GM12878 (cell line): ENCODE measurements at regions not wholly inside any gene's neighbourhood (a gene's known extent, or its start where the extent isn't known, plus 50 kb on each side); places are given as distances from the start of the nearest gene placed in this dataset.
"Not testable (repeated sequence)": the region's sequence is repeated elsewhere in the genome, so short reads cannot be mapped to it uniquely, and the experiment has no call there.

Source experiments
- ATAC-seq: fragments of 200-7000 bp; cut with Tn5 transposase; 3 replicates; pipeline ENCODE4 v1.9.1; 2020; ENCODE audit warnings: mild to moderate bottlenecking, moderate library complexity
- BruUV-seq: library from RNA; stranded (reverse); fragments of 400-500 nt; replicated peaks from 2 replicates; lab custom pipeline; 2021; lab: Mats Ljungman, UMichigan
- CTCF ChIA-PET: fragments of 300-600 bp; sonication (Branson Sonifier 250); formaldehyde crosslinking; extraction: SDS; loops from one replicate; lab custom pipeline; 2021; ENCODE audit warnings: inconsistent platforms; lab: Yijun Ruan, JAX
- POLR2A ChIA-PET: fragments of 350-600 bp; formaldehyde crosslinking; extraction: SDS; loops from one replicate; lab custom pipeline; 2021; ENCODE audit warnings: inconsistent platforms; lab: Charles Lee
- RAD21 ChIA-PET: fragments of 300-600 bp; sonication (Branson Sonifier 250); formaldehyde crosslinking; loops from one replicate; lab custom pipeline; 2023; ENCODE audit warnings: antibody characterized with exemption; ENCODE audit not compliant: unreplicated experiment; lab: Charles Lee
- SMC1A ChIA-PET: fragments of 300-600 bp; sonication (Branson Sonifier 250); formaldehyde crosslinking; loops from one replicate; lab custom pipeline; 2023; ENCODE audit not compliant: unreplicated experiment, uncharacterized antibody; lab: Charles Lee
- DNase-seq: peaks from one replicate; pipeline ENCODE4 v3.0.0-alpha.2; 2011; ENCODE audit warnings: low read depth, low spot score
- FAIRE-seq: peaks from 3 replicates; lab custom pipeline; 2011; peaks lifted over from hg19 to GRCh38; lab: Jason Lieb, UNC
- H2AFZ ChIP-seq: 2 replicates; pipeline ENCODE4 v1.6.0; 2011; ENCODE audit warnings: low read depth, low read length, control low read depth; ENCODE audit not compliant: control insufficient read depth
- H3K27ac ChIP-seq: 2 replicates; pipeline ENCODE4 v1.5.1; 2011; ENCODE audit warnings: control low read depth; ENCODE audit not compliant: control insufficient read depth, insufficient read depth
- H3K27me3 ChIP-seq, 2 experiments: replicated peaks in 1 of 2; 2 replicates each; pipeline versions ENCODE4 v1.6.0 to v1.6.1; 2011; ENCODE audit warnings: low read length in 1 of 2; ENCODE audit not compliant: control insufficient read depth in 2 of 2, insufficient read depth in 2 of 2
- H3K36me3 ChIP-seq, 2 experiments: 2 replicates each; pipeline ENCODE4 v1.5.1; 2011; ENCODE audit warnings: low read length in 1 of 2; ENCODE audit not compliant: control insufficient read depth in 2 of 2, insufficient read depth in 2 of 2
- H3K4me1 ChIP-seq: 2 replicates; pipeline ENCODE4 v1.6.1; 2011; ENCODE audit warnings: mild to moderate bottlenecking, low read length, moderate library complexity, mixed read lengths; ENCODE audit not compliant: control insufficient read depth, insufficient read depth
- H3K4me2 ChIP-seq: 2 replicates; pipeline ENCODE4 v1.6.0; 2011; ENCODE audit warnings: control low read depth; ENCODE audit not compliant: control insufficient read depth, insufficient read depth
- H3K4me3 ChIP-seq: fragments of 200-600 bp; sonication (generic); 2 replicates; pipeline ENCODE4 v1.5.1; 2016
- H3K79me2 ChIP-seq: 2 replicates; pipeline ENCODE4 v1.6.0; 2011; ENCODE audit warnings: low read length; ENCODE audit not compliant: control insufficient read depth, insufficient read depth
- H3K9ac ChIP-seq: 2 replicates; pipeline ENCODE4 v1.8.0; 2011; ENCODE audit warnings: low read length, control low read depth, mixed read lengths; ENCODE audit not compliant: control insufficient read depth, insufficient read depth
- H3K9me3 ChIP-seq: replicated peaks from 3 replicates; pipeline ENCODE4 v1.5.1; 2011; ENCODE audit warnings: mild to moderate bottlenecking, low read length; ENCODE audit not compliant: control insufficient read depth, insufficient read depth
- H4K20me1 ChIP-seq: 2 replicates; pipeline ENCODE4 v1.6.0; 2011; ENCODE audit not compliant: control insufficient read depth, insufficient read depth
- CEBPB ChIP-seq, 2 experiments: fragments of 150-350 bp in 1 of 2; IDR thresholded peaks; 2 replicates each; pipeline ENCODE4 v1.6.1; 2012 to 2014; ENCODE audit warnings: low read depth in 2 of 2, low read length in 2 of 2, borderline replicate concordance in 1 of 2, inconsistent platforms in 1 of 2
- JUND ChIP-seq: IDR thresholded peaks from 2 replicates; pipeline ENCODE4 v1.6.1; 2012; ENCODE audit warnings: low read depth, mild to moderate bottlenecking, low read length, improper control_type of control experiment, moderate library complexity
- SIX5 ChIP-seq: IDR thresholded peaks from 2 replicates; pipeline ENCODE4 v1.6.1; 2011; ENCODE audit warnings: mild to moderate bottlenecking, low read depth, low read length, moderate library complexity; ENCODE audit not compliant: severe bottlenecking
- STAT3 ChIP-seq: IDR thresholded peaks from 2 replicates; pipeline ENCODE4 v1.6.1; 2011; ENCODE audit warnings: low read depth, low read length, improper control_type of control experiment
- WRNIP1 ChIP-seq: IDR thresholded peaks from 2 replicates; pipeline ENCODE4 v1.6.1; 2011; ENCODE audit warnings: low read depth, low read length, improper control_type of control experiment, borderline replicate concordance
- YBX1 ChIP-seq: fragments of 450-650 bp; IDR thresholded peaks from 2 replicates; pipeline ENCODE4 v1.6.1; 2016; ENCODE audit warnings: antibody characterized with exemption
- WGBS: methylation state at CpG from one replicate; pipeline ENCODE4 v1.1.6; 2016; ENCODE audit warnings: low lambda C conversion rate; ENCODE audit not compliant: insufficient replicate concordance, insufficient coverage; ENCODE audit errors: missing lambda C conversion rate; 5-methylcytosine and 5-hydroxymethylcytosine counted together
- in situ Hi-C: fragments of 300-500 bp; cut with MboI; formaldehyde crosslinking; loops from 9 replicates; pipeline ENCODE4 v1.14.3; 2018; ENCODE audit warnings: mixed read lengths
- intact Hi-C: fragments of 100-400 bp; cut with micrococcal nuclease; formaldehyde crosslinking; loops from one replicate; pipeline ENCODE4 v1.14.2; 2022; ENCODE audit not compliant: unreplicated experiment
- TF ChIP-seq, protein P1 (sequence below): IDR thresholded peaks from 2 replicates; pipeline ENCODE4 v1.6.1; 2012; ENCODE audit warnings: low read depth, low read length, improper control_type of control experiment
- TF ChIP-seq, protein P2 (sequence below): fragments of 450-650 bp; IDR thresholded peaks from 2 replicates; pipeline ENCODE4 v1.6.1; 2018; ENCODE audit warnings: mild to moderate bottlenecking, low read depth, moderate library complexity; ENCODE audit not compliant: partially characterized antibody

- ATAC-seq = no peak
- intact Hi-C loops = no loop called here
- WGBS = 43% methylated on average over 10 of the region's 10 CpGs
- Histone ChIP-seq H3K9ac (no peak overlapping the region), H3K4me3 (no peak overlapping the region), H3K27ac (no peak overlapping the region), H2AFZ (no peak overlapping the region), H3K36me3 (no peaks in the 10 kb centered on the region), H3K79me2 (no peaks in the 10 kb centered on the region), H4K20me1 (no peaks in the 10 kb centered on the region), H3K9me3 (no peaks in the 10 kb centered on the region; the same call in 1 of the 3 replicates), H3K4me2 (no peak overlapping the region), H3K4me1 (no peaks in the 10 kb centered on the region), H3K27me3 (no peaks in the 10 kb centered on the region)
- DNase-seq = no peak
- FAIRE-seq = no peak
- SMC1A ChIA-PET = no interaction called here
- CTCF ChIA-PET = interaction anchor here (1.7 kb wide), 1 partner anchor 163 kb away, joined by 4 read pairs; no protein-coding TSS in a partner anchor
- RAD21 ChIA-PET = no interaction called here
- TF ChIP-seq, protein P1, sequence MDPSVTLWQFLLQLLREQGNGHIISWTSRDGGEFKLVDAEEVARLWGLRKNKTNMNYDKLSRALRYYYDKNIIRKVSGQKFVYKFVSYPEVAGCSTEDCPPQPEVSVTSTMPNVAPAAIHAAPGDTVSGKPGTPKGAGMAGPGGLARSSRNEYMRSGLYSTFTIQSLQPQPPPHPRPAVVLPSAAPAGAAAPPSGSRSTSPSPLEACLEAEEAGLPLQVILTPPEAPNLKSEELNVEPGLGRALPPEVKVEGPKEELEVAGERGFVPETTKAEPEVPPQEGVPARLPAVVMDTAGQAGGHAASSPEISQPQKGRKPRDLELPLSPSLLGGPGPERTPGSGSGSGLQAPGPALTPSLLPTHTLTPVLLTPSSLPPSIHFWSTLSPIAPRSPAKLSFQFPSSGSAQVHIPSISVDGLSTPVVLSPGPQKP = no peak
- no peak for TF ChIP-seq JUND
- TF ChIP-seq WRNIP1 = no peak
- TF ChIP-seq SIX5 = no peak
- TF ChIP-seq YBX1 = no peak
- TF ChIP-seq, protein P2, sequence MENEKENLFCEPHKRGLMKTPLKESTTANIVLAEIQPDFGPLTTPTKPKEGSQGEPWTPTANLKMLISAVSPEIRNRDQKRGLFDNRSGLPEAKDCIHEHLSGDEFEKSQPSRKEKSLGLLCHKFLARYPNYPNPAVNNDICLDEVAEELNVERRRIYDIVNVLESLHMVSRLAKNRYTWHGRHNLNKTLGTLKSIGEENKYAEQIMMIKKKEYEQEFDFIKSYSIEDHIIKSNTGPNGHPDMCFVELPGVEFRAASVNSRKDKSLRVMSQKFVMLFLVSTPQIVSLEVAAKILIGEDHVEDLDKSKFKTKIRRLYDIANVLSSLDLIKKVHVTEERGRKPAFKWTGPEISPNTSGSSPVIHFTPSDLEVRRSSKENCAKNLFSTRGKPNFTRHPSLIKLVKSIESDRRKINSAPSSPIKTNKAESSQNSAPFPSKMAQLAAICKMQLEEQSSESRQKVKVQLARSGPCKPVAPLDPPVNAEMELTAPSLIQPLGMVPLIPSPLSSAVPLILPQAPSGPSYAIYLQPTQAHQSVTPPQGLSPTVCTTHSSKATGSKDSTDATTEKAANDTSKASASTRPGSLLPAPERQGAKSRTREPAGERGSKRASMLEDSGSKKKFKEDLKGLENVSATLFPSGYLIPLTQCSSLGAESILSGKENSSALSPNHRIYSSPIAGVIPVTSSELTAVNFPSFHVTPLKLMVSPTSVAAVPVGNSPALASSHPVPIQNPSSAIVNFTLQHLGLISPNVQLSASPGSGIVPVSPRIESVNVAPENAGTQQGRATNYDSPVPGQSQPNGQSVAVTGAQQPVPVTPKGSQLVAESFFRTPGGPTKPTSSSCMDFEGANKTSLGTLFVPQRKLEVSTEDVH = no peak
- TF ChIP-seq STAT3 = no peak
- no peak for TF ChIP-seq CEBPB (IDR thresholded peaks at IDR 0.05; ENCODE audit: borderline replicate concordance in 1 of 2, low read depth in 2 of 2, low read length in 2 of 2)
- no TSS peak for BruUV-seq
- POLR2A ChIA-PET = no interaction called here
- in situ Hi-C loops = no loop called here
Observed at GRCh38 chr6:109877028-109878004, 100.8 kb upstream of the GPR6 start.

DNA sequence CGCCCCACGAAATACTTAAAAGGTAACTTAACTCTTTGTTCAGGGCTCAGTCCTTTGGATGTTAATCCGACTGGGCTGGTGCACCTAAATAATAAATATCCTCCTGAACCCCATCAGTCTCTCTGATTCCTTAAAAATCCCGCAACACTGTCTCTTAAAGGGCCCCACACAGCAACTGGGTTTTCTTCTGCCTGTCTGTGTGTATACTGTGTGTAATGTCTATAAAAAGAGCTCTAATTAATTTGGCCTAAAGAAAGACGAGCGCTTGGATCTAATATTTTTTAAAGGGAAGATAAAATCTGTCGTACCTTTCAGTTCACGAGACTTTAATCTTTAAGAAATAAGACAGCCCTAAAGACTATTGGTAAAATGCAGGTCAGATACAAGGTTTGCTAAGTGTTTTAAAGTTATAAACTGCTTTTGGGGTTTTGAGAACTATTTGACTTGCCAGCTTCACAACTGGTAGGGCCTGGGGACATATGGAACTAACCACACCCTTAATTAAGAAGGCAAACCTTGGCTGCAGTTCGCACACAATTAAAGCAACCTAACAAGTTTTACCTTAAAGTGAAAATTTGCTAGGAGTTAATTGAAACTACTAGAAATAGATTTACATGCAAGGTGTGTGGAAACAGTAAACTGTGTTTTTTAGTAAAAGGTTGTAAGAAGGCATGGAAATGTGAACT lies 100.0 kb upstream of the GPR6 start:
- H4K20me1 ChIP-seq, H3K4me3 ChIP-seq, FAIRE-seq, DNase-seq, H3K79me2 ChIP-seq, ATAC-seq, H3K36me3 ChIP-seq, H3K9ac ChIP-seq, intact Hi-C loops, SMC1A ChIA-PET, H3K9me3 ChIP-seq, in situ Hi-C loops, H3K27me3 ChIP-seq, H3K4me1 ChIP-seq, H2AFZ ChIP-seq, BruUV-seq, H3K27ac ChIP-seq, H3K4me2 ChIP-seq, RAD21 ChIA-PET, POLR2A ChIA-PET: not testable (repeated sequence)
- 60% methylated on average over 9 of the region's 9 CpGs for WGBS
- CTCF ChIA-PET = interaction anchor here (1.7 kb wide), 1 partner anchor 162 kb away, joined by 4 read pairs; no protein-coding TSS in a partner anchor
